ENCODE measurements at regions not wholly inside any gene's neighbourhood (a gene's known extent, or its start where the extent isn't known, plus 50 kb on each side); places are given as distances from the start of the nearest gene placed in this dataset.

DNA sequence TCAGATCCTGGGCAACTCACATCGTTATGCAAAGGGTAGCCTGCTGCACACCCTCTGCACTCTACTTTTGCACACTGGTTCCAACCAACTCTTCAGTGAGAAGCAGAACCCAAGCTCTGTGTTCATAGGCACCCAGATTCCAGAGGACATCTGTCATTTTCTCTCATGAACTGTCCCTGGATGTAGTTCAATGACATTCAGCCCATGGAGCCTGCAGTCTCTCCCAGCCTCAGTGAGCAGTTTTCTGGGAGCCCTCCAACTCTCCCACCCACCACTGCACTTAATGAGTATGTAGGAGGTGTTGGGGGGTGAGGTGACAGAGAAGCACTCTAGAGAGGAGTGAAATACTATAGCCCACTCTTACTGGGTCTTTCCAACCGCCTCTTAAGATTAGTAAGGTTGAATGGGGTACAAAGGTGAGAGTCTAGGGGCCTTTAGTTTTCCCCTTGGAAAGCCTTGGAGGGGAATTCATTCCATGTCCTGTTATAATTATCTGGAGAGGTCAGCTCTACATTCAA, 58.1 kb upstream of the APOBEC4 start:
- no peak for DNase-seq

DNA sequence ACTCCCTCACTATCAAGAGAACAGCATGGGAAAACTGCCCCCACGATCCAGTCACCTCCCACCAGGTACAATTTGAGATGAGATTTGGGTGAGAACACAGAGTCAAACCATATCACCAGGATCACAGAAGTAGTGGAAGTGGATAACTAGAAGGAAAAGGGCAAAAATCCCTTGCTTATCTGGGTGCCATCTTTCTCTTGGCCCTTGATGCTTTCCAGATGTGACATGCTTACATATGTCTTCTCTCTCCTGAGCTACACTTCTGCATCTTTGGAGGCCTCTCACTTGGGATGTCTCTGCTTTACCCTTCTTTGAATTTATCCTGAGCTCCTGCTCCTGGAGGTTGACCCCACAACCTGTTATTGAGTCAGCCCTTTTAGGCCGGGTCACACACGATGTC, 57.6 kb upstream of the APOBEC4 start:
- no peak for DNase-seq

DNA sequence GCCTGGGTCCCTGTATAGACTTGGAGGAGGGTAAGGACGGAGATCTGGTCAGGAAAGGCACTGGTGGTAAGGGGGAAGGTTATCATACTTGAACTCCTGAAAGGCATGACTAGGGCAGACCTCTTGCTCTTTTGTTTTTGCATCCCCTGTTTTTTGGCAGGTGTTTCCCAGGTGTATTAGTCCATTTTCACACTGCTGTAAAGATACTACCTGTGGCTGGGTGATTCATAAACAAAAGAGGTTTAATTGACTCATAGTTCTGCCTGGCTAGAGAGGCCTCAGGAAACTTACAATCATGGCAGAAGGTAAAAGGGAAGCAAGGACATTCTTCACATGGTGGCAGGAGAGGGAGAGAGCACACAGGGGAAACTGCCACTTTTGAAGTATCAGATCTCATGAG, 57.2 kb upstream of the APOBEC4 start:
- DNase-seq, result no peak

DNA sequence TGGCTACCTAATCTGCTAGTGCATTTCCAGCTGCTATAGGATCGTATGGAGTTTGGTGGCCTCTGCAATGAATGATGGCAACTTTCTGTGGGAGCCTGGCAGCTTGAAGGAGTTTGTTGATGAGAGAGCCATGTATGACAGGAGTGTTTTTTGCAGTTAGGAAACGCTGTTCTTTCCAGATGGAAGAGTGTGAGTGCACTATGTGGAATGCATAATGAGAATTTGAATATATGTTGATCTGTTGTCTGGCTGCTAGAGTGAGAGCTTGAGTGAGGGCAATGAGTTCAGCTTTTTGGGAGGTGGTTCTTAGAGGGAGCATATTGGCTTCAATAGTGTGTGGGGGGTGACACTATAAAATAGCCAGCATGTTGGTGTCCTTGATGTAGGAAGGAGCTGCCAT, 51.0 kb upstream of the APOBEC4 start:
- no peak for DNase-seq
